NCI-H2196 (cell line): ENCODE measurements at regions not wholly inside any gene's neighbourhood (a gene's known extent, or its start where the extent isn't known, plus 50 kb on each side); places are given as distances from the start of the nearest gene placed in this dataset.
"Not testable (repeated sequence)": the region's sequence is repeated elsewhere in the genome, so short reads cannot be mapped to it uniquely, and the experiment has no call there.

Source experiments
- DNase-seq: peaks from one replicate; lab custom pipeline; 2025; ENCODE audit not compliant: unreplicated experiment; lab: John Stamatoyannopoulos, UW

- DNase-seq = no peak
Observed at GRCh38 chr11:106482917-106483785, 405.7 kb downstream of the AASDHPPT start.

- DNase-seq = no peak
Observed at GRCh38 chr11:106491751-106492150, 414.3 kb downstream of the AASDHPPT start.

GRCh38 chr11:106493751-106494150 is 416.3 kb downstream of the AASDHPPT start:
- DNase-seq = no peak

- DNase-seq = no peak
Observed at GRCh38 chr11:106495046-106495445, 417.6 kb downstream of the AASDHPPT start.

GRCh38 chr11:106496677-106497076 is 419.2 kb downstream of the AASDHPPT start:
- DNase-seq = no peak

- DNase-seq = no peak
Observed at GRCh38 chr11:106497321-106497720, 419.9 kb downstream of the AASDHPPT start.

GRCh38 chr11:106497822-106498221 is 420.4 kb downstream of the AASDHPPT start:
- no peak for DNase-seq

GRCh38 chr11:106503901-106504300 is 426.4 kb downstream of the AASDHPPT start:
- DNase-seq = no peak

GRCh38 chr11:106507645-106508306 is 430.3 kb downstream of the AASDHPPT start:
- no peak for DNase-seq

- no peak for DNase-seq
Observed at GRCh38 chr11:106514706-106515105, 437.2 kb downstream of the AASDHPPT start.

- DNase-seq = no peak
Observed at GRCh38 chr11:106517426-106517825, 440.0 kb downstream of the AASDHPPT start.

GRCh38 chr11:106520146-106520912 is 442.9 kb downstream of the AASDHPPT start:
- DNase-seq = no peak

- no peak for DNase-seq
Observed at GRCh38 chr11:106520920-106521319, 443.5 kb downstream of the AASDHPPT start.

- DNase-seq = no peak
Observed at GRCh38 chr11:106523171-106523570, 445.7 kb downstream of the AASDHPPT start.

- no peak for DNase-seq
Observed at GRCh38 chr11:106523921-106524320, 446.5 kb downstream of the AASDHPPT start.

- no peak for DNase-seq
Observed at GRCh38 chr11:106524436-106524835, 447.0 kb downstream of the AASDHPPT start.

GRCh38 chr11:106531648-106532047 is 454.2 kb downstream of the AASDHPPT start:
- DNase-seq = not testable (repeated sequence)

- DNase-seq = no peak
Observed at GRCh38 chr11:106533046-106533445, 455.6 kb downstream of the AASDHPPT start.

GRCh38 chr11:106540001-106540400 is 462.5 kb downstream of the AASDHPPT start:
- DNase-seq = no peak

GRCh38 chr11:106548406-106548805 is 469.9 kb downstream of the GUCY1A2 start:
- DNase-seq = no peak
